GM06990 (cell line): ENCODE measurements at regions not wholly inside any gene's neighbourhood (a gene's known extent, or its start where the extent isn't known, plus 50 kb on each side); places are given as distances from the start of the nearest gene placed in this dataset.

ENCODE experiments used
- DNase-seq: peaks from one replicate; pipeline ENCODE4 v3.0.0-alpha.2; 2011; ENCODE audit not compliant: insufficient read length; ENCODE audit errors: extremely low read depth
- H3K27me3 ChIP-seq: replicated peaks from 2 replicates; pipeline ENCODE4 v1.6.0; 2011; ENCODE audit warnings: low read length; ENCODE audit not compliant: control insufficient read depth, insufficient read depth
- H3K36me3 ChIP-seq: 2 replicates; pipeline ENCODE4 v1.5.1; 2011; ENCODE audit warnings: low read length; ENCODE audit not compliant: control insufficient read depth, insufficient read depth
- H3K4me3 ChIP-seq: replicated peaks from 2 replicates; pipeline ENCODE4 v1.5.1; 2011; ENCODE audit warnings: low read depth, mild to moderate bottlenecking, control low read depth, low read length
- CTCF ChIP-seq: IDR thresholded peaks from 2 replicates; pipeline ENCODE4 v1.5.1; 2011; ENCODE audit warnings: low read length, control low read depth, mild to moderate bottlenecking, inconsistent platforms; ENCODE audit not compliant: insufficient read depth, poor library complexity, severe bottlenecking

DNA sequence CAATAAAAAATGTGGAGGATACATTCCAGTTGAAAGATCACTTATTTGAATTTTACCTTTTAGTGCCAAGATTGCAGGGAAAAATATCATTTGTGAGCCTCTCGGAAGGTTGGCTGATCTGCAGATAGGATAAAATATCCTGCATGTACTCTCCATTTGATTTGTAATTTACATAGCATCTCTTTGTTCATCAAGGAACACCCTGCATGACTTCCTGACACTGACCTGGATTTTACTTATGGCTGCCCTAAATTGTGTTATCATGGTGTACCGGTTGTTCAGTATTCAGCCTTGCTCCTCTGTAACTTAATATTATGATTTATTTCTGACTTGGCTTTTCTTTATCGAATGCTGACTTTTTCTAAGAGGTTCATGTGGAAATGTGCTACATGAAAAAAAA, 226.4 kb downstream of the PIK3C3 start:
- no peaks in the 10 kb centered on the region for H3K27me3 ChIP-seq
- no peak for DNase-seq
- H3K4me3 ChIP-seq, result no peak overlapping the region
- H3K36me3 ChIP-seq, result no peaks in the 10 kb centered on the region
- no peak for TF ChIP-seq CTCF

DNA sequence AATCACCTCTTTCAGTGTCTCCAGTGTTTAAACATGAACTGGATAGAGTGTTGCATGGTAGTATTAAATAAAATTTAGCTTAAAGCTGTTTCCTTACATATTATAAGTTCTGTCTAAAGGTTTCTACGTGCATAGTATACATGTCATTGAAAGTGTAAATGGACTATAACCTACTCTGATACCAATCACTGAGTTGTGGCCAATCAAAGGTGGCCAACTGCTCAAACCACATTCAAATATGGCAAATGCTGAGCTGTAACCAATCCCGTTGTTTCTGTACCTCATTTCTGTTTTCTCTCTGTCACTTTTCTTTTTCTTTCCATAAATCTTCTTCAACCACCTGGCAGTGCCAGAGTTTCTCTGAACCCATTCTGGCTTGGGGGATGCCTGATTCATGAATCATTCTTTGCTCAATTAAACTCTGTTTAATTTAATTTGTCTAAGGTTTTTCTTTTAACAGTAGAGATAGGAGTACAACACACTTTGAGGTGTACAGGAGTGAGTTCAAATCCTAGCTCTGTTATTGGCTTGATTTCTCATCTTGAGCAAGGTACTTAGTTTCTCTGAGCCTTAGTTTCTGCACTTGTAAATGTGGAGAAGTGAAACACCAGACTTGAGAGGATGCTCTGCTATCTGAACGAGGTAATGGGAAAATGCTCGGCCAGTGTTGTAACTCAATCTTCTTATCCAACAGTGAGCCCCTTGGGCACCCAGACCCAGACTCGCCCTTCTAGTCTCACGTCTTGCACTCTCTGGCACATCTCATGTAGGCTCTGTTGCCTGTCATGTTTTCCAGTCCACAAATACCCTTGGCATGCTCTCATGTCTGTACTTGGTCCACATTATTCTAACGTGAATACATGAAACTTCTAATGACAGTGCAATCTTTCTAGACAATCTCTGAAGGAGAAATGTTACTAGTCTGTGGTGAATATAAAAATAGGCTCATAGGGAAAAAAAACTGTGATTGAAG, 228.0 kb downstream of the PIK3C3 start:
- TF ChIP-seq CTCF, result no peak
- H3K27me3 ChIP-seq, result no peaks in the 10 kb centered on the region
- H3K36me3 ChIP-seq, result no peaks in the 10 kb centered on the region
- no peak for DNase-seq
- H3K4me3 ChIP-seq, result no peak overlapping the region

GRCh38 chr18:42183746-42184145, 228.7 kb downstream of the PIK3C3 start:
- no peak for DNase-seq
- TF ChIP-seq CTCF, result no peak
- H3K36me3 ChIP-seq, result no peaks in the 10 kb centered on the region
- no peak overlapping the region for H3K4me3 ChIP-seq
- no peaks in the 10 kb centered on the region for H3K27me3 ChIP-seq

DNA sequence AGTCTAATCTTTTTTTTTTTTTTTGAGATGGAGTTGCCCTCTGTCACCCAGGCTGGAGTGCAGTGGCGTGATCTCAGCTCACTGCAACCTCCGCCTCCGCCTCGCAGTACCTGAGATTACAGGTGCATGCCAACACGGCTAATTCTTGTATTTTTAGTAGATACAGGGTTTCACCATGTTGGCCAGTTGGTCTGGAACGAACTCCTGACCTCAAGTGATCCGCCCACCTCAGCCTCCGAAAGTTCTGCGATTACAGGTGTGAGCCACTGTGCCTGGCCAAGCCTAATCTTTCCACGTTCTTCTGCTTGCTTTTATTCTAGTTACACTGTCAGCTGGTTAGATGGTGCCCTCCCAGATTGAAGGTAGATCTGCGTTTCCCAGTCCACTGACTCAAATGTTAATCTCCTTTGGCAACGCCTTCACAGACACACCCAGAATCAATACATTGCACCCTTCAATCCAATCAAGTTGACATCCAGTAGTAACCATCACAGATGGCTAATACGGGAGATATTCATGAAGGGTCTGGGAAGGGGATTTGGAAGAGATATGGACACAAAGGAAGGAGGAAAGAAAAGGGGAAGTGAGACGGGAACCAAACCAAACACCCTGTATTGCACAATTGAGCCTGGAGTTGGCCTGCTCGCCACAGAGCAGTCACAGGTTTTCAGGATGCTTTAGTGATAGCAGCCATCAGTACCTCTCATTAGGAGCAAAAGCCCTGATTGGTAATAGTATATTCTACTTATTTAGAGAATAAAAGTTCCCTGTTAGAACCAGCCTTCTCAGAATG, 229.8 kb downstream of the PIK3C3 start:
- no peak for TF ChIP-seq CTCF
- H3K4me3 ChIP-seq, result no peak overlapping the region
- H3K27me3 ChIP-seq, result no peaks in the 10 kb centered on the region
- H3K36me3 ChIP-seq, result no peaks in the 10 kb centered on the region
- DNase-seq, result no peak

- Histone ChIP-seq H3K27me3 (no peaks in the 10 kb centered on the region), H3K36me3 (no peaks in the 10 kb centered on the region), H3K4me3 (no peak overlapping the region)
- no peak for DNase-seq
- no peak for TF ChIP-seq CTCF
Observed at GRCh38 chr18:42185486-42185885, 230.5 kb downstream of the PIK3C3 start.
